ENCODE measurements at regions not wholly inside any gene's neighbourhood (a gene's known extent, or its start where the extent isn't known, plus 50 kb on each side); places are given as distances from the start of the nearest gene placed in this dataset.

DNA sequence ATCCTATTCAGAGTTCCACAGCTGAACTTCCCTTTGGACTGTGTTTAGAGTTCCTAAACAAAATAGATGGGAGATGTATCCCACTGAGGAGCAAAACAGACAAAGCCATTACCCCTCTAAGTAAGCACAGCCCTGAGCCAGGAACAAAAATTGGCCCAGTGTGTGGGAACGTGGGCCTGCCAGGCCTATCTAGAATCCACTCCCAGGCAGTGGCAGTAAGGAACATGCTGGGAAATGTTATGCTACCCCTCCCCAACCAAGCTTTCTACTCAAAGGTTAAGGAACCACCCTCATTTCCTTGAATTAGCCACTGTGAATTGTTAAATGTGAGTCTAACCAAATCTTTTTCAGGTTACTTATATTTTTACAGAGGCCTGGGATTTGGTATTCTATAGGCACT is 405.1 kb upstream of the PTGER4 start:
- H3K4me3 ChIP-seq (ENCODE audit: low read depth, low read length, poor library complexity, severe bottlenecking), result no peak overlapping the region
- no peak overlapping the region for H3K27ac ChIP-seq (ENCODE audit: low read depth, low read length, poor library complexity, severe bottlenecking)
- no peaks in the 10 kb centered on the region for H3K9me2 ChIP-seq (ENCODE audit: low read depth, low read length)
- H3K27me3 ChIP-seq (ENCODE audit: insufficient read depth, low read length), result no peaks in the 10 kb centered on the region
- TF ChIP-seq EZH2 (IDR thresholded peaks at IDR 0.05; ENCODE audit: borderline replicate concordance, low read length), result no peak
- TF ChIP-seq, protein P1, sequence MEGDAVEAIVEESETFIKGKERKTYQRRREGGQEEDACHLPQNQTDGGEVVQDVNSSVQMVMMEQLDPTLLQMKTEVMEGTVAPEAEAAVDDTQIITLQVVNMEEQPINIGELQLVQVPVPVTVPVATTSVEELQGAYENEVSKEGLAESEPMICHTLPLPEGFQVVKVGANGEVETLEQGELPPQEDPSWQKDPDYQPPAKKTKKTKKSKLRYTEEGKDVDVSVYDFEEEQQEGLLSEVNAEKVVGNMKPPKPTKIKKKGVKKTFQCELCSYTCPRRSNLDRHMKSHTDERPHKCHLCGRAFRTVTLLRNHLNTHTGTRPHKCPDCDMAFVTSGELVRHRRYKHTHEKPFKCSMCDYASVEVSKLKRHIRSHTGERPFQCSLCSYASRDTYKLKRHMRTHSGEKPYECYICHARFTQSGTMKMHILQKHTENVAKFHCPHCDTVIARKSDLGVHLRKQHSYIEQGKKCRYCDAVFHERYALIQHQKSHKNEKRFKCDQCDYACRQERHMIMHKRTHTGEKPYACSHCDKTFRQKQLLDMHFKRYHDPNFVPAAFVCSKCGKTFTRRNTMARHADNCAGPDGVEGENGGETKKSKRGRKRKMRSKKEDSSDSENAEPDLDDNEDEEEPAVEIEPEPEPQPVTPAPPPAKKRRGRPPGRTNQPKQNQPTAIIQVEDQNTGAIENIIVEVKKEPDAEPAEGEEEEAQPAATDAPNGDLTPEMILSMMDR (IDR thresholded peaks at IDR 0.05; ENCODE audit: low read length), result no peak
- H4K20me1 ChIP-seq (ENCODE audit: insufficient read depth, low read length), result no peaks in the 10 kb centered on the region
- no peak overlapping the region for H3K9ac ChIP-seq (ENCODE audit: low read length)
- H3F3A ChIP-seq (ENCODE audit: insufficient read depth, low read length), result no peaks in the 10 kb centered on the region
- no peaks in the 10 kb centered on the region for H3K36me3 ChIP-seq (ENCODE audit: insufficient read depth, low read length)
- no peaks in the 10 kb centered on the region for H3K79me2 ChIP-seq (ENCODE audit: insufficient read depth, low read length)
- no peaks in the 10 kb centered on the region for H3K9me3 ChIP-seq (ENCODE audit: low read length)
- no peak overlapping the region for H2AFZ ChIP-seq (ENCODE audit: low read length)
- no peak overlapping the region for H3K4me2 ChIP-seq (ENCODE audit: low read length)
- peaks cover 24% of the 10 kb centered on the region for H3K4me1 ChIP-seq (ENCODE audit: insufficient read depth, low read length, severe bottlenecking)

DNA sequence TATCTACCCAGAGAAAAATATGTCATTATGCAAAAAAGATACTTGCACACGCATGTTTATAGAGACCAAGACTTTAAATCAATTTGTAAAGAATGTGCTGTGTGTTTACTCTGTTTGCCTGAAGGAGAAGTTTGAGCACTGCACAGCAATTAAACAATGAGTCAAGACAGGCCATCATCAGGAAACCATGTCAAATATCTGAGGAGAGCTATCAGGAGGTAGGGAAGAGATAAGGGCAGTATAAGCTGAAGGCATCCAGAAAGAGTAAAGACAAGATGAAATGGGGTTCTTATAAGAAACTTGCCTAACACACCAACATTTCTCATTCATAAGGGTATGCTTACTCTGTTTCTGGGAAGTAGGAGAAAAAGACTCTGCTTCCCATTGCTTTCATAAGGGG is 405.8 kb upstream of the PTGER4 start:
- H3K4me1 ChIP-seq (ENCODE audit: insufficient read depth, low read length, severe bottlenecking), result peaks cover 24% of the 10 kb centered on the region
- H3K79me2 ChIP-seq (ENCODE audit: insufficient read depth, low read length), result no peaks in the 10 kb centered on the region
- H4K20me1 ChIP-seq (ENCODE audit: insufficient read depth, low read length), result no peaks in the 10 kb centered on the region
- H2AFZ ChIP-seq (ENCODE audit: low read length), result no peak overlapping the region
- no peaks in the 10 kb centered on the region for H3K9me3 ChIP-seq (ENCODE audit: low read length)
- H3K27ac ChIP-seq (ENCODE audit: low read depth, low read length, poor library complexity, severe bottlenecking), result no peak overlapping the region
- no peaks in the 10 kb centered on the region for H3F3A ChIP-seq (ENCODE audit: insufficient read depth, low read length)
- no peaks in the 10 kb centered on the region for H3K36me3 ChIP-seq (ENCODE audit: insufficient read depth, low read length)
- H3K27me3 ChIP-seq (ENCODE audit: insufficient read depth, low read length), result no peaks in the 10 kb centered on the region
- no peaks in the 10 kb centered on the region for H3K9me2 ChIP-seq (ENCODE audit: low read depth, low read length)
- no peak overlapping the region for H3K9ac ChIP-seq (ENCODE audit: low read length)
- TF ChIP-seq, protein P1 (IDR thresholded peaks at IDR 0.05; ENCODE audit: low read length), result no peak
- TF ChIP-seq EZH2 (IDR thresholded peaks at IDR 0.05; ENCODE audit: borderline replicate concordance, low read length), result no peak
- H3K4me3 ChIP-seq (ENCODE audit: low read depth, low read length, poor library complexity, severe bottlenecking), result no peak overlapping the region
- no peak overlapping the region for H3K4me2 ChIP-seq (ENCODE audit: low read length)

DNA sequence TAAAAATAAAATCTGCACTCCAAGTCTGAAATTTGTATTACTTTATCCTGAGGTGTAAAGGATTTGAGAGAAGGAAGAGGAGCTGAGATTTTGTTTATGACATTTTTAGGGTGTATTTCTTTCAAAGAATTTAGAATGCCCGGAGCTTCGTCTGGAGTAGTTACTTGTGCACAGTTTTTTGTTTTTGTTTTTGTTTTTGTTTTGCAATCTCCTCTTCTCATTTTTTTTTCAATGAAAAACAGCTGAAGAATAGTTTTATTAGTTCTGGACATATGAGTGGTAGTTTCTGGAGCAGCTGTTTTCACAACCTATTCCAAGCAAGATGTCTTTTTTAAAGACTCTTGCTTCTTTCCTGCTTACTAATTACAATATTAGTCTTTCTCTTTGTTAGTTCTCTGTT is 408.2 kb upstream of the PTGER4 start:
- Histone ChIP-seq H3K27ac (ENCODE audit: low read depth, low read length, poor library complexity, severe bottlenecking) (no peak overlapping the region), H3K4me3 (ENCODE audit: low read depth, low read length, poor library complexity, severe bottlenecking) (no peak overlapping the region), H3K36me3 (ENCODE audit: insufficient read depth, low read length) (no peaks in the 10 kb centered on the region), H3K79me2 (ENCODE audit: insufficient read depth, low read length) (no peaks in the 10 kb centered on the region), H3K4me1 (ENCODE audit: insufficient read depth, low read length, severe bottlenecking) (peaks cover 11% of the 10 kb centered on the region), H3K9me2 (ENCODE audit: low read depth, low read length) (no peaks in the 10 kb centered on the region), H3K9ac (ENCODE audit: low read length) (no peak overlapping the region), H4K20me1 (ENCODE audit: insufficient read depth, low read length) (no peaks in the 10 kb centered on the region), H3K27me3 (ENCODE audit: insufficient read depth, low read length) (no peaks in the 10 kb centered on the region), H3K9me3 (ENCODE audit: low read length) (no peaks in the 10 kb centered on the region), H3F3A (ENCODE audit: insufficient read depth, low read length) (no peaks in the 10 kb centered on the region), H2AFZ (ENCODE audit: low read length) (no peak overlapping the region), H3K4me2 (ENCODE audit: low read length) (no peak overlapping the region)
- TF ChIP-seq EZH2 (IDR thresholded peaks at IDR 0.05; ENCODE audit: borderline replicate concordance, low read length), result no peak
- TF ChIP-seq, protein P1 (IDR thresholded peaks at IDR 0.05; ENCODE audit: low read length), result no peak
